ENCODE measurements at regions not wholly inside any gene's neighbourhood (a gene's known extent, or its start where the extent isn't known, plus 50 kb on each side); places are given as distances from the start of the nearest gene placed in this dataset.

DNA sequence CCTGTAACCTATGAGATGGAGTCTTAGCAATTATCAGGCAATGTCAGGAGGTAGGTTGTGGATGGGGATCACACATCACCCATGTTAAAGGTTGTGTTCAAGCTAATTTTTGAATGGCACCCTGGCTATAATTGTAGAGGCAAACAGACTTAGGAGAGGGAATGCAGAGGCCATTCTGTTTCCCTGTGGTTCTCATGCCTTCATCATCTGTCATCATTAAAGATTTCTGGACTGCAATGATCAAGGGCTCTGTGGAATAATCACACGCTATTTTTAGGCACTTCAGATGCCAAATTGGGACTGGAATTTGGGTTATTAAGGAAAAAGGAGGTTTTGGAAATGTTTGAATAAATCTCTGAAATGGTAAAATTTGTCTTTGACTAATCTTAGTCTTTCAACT is 1065.4 kb downstream of the TAF11L14 start:
- Histone ChIP-seq H3K27me3 (ENCODE audit: control insufficient read depth, extremely low read depth, insufficient read depth, low read length) (no peaks in the 10 kb centered on the region), H3K4me3 (ENCODE audit: control insufficient read depth in 2 of 3, extremely low read depth in 1 of 3, insufficient read depth in 2 of 3, low read depth in 1 of 3, low read length in 3 of 3) (no peak overlapping the region), H3K9me3 (ENCODE audit: control insufficient read depth, low read depth, low read length) (no peaks in the 10 kb centered on the region), H3K4me1 (ENCODE audit: control insufficient read depth, extremely low read depth, insufficient read depth, low read length) (peaks cover 2% of the 10 kb centered on the region), H3K36me3 (ENCODE audit: control insufficient read depth in 2 of 2, extremely low read depth in 1 of 2, insufficient read depth in 2 of 2, low read length in 2 of 2) (no peaks in the 10 kb centered on the region), H3K79me2 (ENCODE audit: control insufficient read depth, insufficient read depth, low read length) (no peaks in the 10 kb centered on the region), H4K20me1 (ENCODE audit: control insufficient read depth, extremely low read depth, insufficient read depth, low read length) (no peaks in the 10 kb centered on the region), H2AFZ (ENCODE audit: control insufficient read depth, low read length) (no peak overlapping the region), H3K9me1 (ENCODE audit: control insufficient read depth, extremely low read depth, insufficient read depth, low read length) (no peaks in the 10 kb centered on the region), H3K27ac (ENCODE audit: control insufficient read depth, insufficient read depth, low read length) (no peak overlapping the region), H3K4me2 (ENCODE audit: control insufficient read depth, extremely low read depth, insufficient read depth, low read depth, low read length) (no peak overlapping the region), H3K9ac (ENCODE audit: control insufficient read depth, extremely low read depth, insufficient read depth, low read length) (no peak overlapping the region)
- dilution Hi-C loops (cut with MboI; ENCODE audit: extremely low pct_ligation_motif_present, low sequenced_read_pairs), result no loop called here
- DNase-seq (ENCODE audit: low read depth, low spot score) (no peak), FAIRE-seq (no peak)
- no peak for TF ChIP-seq CTCF (optimal IDR thresholded peaks at IDR 0.05 in 1 of 3, IDR thresholded peaks at IDR 0.05 in 1 of 3, conservative IDR thresholded peaks at IDR 0.05 in 1 of 3; ENCODE audit: extremely low read depth in 1 of 3, insufficient read depth in 2 of 3, low read length in 3 of 3)
- no peak for TF ChIP-seq EZH2 (IDR thresholded peaks at IDR 0.05; ENCODE audit: low read length)

DNA sequence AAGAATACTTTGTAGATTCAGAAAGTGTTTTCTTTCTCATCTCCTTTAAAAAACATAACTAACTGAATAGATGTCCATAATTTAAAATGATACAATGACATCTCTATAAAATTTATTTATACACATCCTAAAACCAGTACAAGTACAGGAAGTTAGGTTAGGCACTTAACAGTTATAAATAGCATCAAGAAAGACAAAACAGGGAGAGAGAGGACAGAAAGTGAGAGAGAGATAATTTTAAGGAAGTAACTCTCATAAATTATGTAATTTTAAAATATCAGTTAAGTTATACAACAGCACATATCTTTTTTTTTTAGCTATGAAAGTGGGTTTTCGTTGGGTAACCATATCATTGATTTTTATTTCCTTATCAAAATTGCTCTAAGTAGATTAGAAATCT is 1068.6 kb downstream of the TAF11L14 start:
- H3K27me3 ChIP-seq (ENCODE audit: control insufficient read depth, extremely low read depth, insufficient read depth, low read length), result no peaks in the 10 kb centered on the region
- no peaks in the 10 kb centered on the region for H3K9me1 ChIP-seq (ENCODE audit: control insufficient read depth, extremely low read depth, insufficient read depth, low read length)

More for the DNA sequence above, 1068.6 kb downstream of the TAF11L14 start:
- no peak overlapping the region for H3K27ac ChIP-seq (ENCODE audit: control insufficient read depth, insufficient read depth, low read length)
- H3K4me1 ChIP-seq (ENCODE audit: control insufficient read depth, extremely low read depth, insufficient read depth, low read length), result peaks cover 2% of the 10 kb centered on the region
- H3K4me2 ChIP-seq (ENCODE audit: control insufficient read depth, extremely low read depth, insufficient read depth, low read depth, low read length), result no peak overlapping the region
- H3K9me3 ChIP-seq (ENCODE audit: control insufficient read depth, low read depth, low read length), result no peaks in the 10 kb centered on the region
- H3K4me3 ChIP-seq (ENCODE audit: control insufficient read depth in 2 of 3, extremely low read depth in 1 of 3, insufficient read depth in 2 of 3, low read depth in 1 of 3, low read length in 3 of 3), result no peak overlapping the region
- FAIRE-seq, result no peak
- dilution Hi-C loops (cut with MboI; ENCODE audit: extremely low pct_ligation_motif_present, low sequenced_read_pairs), result no loop called here
- no peak for DNase-seq (ENCODE audit: low read depth, low spot score)
- no peaks in the 10 kb centered on the region for H3K36me3 ChIP-seq (ENCODE audit: control insufficient read depth in 2 of 2, extremely low read depth in 1 of 2, insufficient read depth in 2 of 2, low read length in 2 of 2)
- H4K20me1 ChIP-seq (ENCODE audit: control insufficient read depth, extremely low read depth, insufficient read depth, low read length), result no peaks in the 10 kb centered on the region
- no peaks in the 10 kb centered on the region for H3K79me2 ChIP-seq (ENCODE audit: control insufficient read depth, insufficient read depth, low read length)
- H2AFZ ChIP-seq (ENCODE audit: control insufficient read depth, low read length), result no peak overlapping the region
- TF ChIP-seq CTCF (optimal IDR thresholded peaks at IDR 0.05 in 1 of 3, IDR thresholded peaks at IDR 0.05 in 1 of 3, conservative IDR thresholded peaks at IDR 0.05 in 1 of 3; ENCODE audit: extremely low read depth in 1 of 3, insufficient read depth in 2 of 3, low read length in 3 of 3) (no peak), EZH2 (IDR thresholded peaks at IDR 0.05; ENCODE audit: low read length) (no peak)
- no peak overlapping the region for H3K9ac ChIP-seq (ENCODE audit: control insufficient read depth, extremely low read depth, insufficient read depth, low read length)
